WI38 (cell line): ENCODE measurements at regions not wholly inside any gene's neighbourhood (a gene's known extent, or its start where the extent isn't known, plus 50 kb on each side); places are given as distances from the start of the nearest gene placed in this dataset.

Source experiments
- H3K4me3 ChIP-seq: 2 replicates; pipeline ENCODE4 v1.5.1; 2011; ENCODE audit warnings: low read depth, mild to moderate bottlenecking, control low read depth, low read length
- TF ChIP-seq, protein P1 (sequence below): IDR thresholded peaks from 2 replicates; pipeline ENCODE4 v1.5.1; 2012; ENCODE audit warnings: low read depth, mild to moderate bottlenecking, control low read depth, low read length

DNA sequence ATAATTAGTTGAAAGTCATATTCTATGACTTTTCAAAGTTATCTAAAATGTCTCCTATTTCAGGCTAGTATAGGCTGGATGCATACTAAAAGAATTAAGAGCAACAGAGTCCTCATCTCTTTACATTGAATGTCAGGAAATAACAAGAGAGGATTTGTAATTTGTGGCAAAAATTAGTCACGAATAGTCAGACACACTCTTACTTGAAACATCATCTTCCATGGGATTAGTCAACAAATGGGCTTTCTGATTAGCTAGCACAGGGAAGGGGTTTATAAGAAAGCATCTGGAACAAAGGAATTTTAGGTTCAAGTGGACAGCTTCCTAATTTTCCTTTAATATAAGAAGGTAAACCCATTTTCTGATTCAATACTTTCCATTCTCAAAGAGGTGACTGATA, 330.3 kb upstream of the MEX3C start:
- no peak overlapping the region for H3K4me3 ChIP-seq
- TF ChIP-seq, protein P1, sequence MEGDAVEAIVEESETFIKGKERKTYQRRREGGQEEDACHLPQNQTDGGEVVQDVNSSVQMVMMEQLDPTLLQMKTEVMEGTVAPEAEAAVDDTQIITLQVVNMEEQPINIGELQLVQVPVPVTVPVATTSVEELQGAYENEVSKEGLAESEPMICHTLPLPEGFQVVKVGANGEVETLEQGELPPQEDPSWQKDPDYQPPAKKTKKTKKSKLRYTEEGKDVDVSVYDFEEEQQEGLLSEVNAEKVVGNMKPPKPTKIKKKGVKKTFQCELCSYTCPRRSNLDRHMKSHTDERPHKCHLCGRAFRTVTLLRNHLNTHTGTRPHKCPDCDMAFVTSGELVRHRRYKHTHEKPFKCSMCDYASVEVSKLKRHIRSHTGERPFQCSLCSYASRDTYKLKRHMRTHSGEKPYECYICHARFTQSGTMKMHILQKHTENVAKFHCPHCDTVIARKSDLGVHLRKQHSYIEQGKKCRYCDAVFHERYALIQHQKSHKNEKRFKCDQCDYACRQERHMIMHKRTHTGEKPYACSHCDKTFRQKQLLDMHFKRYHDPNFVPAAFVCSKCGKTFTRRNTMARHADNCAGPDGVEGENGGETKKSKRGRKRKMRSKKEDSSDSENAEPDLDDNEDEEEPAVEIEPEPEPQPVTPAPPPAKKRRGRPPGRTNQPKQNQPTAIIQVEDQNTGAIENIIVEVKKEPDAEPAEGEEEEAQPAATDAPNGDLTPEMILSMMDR, result no peak

DNA sequence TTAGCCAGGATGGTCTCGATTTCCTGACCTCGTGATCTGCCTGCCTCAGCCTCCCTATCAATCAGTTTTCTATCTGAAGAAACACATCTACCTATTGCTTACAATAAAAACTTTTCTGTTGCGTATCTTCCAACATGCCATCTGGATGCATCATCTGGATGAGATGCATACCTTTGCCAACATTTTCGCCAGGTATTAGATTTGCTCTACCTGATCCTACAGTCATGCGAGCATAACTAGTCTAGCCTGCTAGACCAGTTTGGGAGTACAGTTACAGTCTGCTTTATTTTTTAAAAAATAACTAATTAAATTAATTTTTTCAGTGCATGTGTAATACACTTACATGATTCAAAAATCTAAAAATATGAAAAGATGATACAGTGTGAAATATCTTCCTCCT, 334.0 kb upstream of the MEX3C start:
- TF ChIP-seq, protein P1, result no peak

DNA sequence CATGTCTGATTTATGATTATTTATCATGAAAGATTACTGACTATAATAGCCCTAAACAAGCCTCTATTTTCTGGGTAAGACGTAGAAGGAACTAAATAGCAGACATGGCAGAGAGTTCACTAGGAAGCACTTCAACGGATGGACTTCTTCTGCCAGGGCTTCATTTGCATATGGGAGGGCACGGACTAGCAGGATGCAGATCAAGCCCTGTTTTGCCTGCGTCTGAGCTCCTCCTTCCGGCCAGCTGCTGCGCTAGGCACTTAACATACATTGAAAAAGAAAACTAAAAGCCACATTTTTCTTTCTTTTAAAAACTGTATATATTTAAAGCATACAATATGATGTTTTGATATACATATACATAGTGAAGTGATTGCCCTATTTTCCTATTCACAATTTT, 340.0 kb upstream of the MEX3C start:
- TF ChIP-seq, protein P1, result no peak
- H3K4me3 ChIP-seq, result no peak overlapping the region

More for the DNA sequence above, 334.0 kb upstream of the MEX3C start:
- no peak overlapping the region for H3K4me3 ChIP-seq

DNA sequence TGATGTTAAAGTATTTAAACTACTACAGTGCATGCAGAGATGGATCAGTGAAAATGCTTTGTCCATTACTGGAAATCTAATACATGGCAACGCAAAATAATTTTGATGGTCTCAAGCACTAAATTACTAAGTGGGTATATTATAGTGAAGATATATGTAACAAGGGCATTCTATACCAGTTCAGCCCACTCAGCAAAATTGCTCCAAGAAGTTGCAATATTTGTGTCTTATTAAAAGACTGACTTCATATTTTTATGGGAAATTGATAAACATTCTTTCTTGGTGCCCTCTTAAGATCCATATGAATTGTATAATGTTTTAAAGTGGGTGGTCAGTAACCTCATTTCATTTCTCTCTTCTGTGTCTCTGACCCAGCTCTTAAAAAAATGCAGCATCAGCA, 343.1 kb upstream of the MEX3C start:
- H3K4me3 ChIP-seq, result no peak overlapping the region
- TF ChIP-seq, protein P1, result no peak

DNA sequence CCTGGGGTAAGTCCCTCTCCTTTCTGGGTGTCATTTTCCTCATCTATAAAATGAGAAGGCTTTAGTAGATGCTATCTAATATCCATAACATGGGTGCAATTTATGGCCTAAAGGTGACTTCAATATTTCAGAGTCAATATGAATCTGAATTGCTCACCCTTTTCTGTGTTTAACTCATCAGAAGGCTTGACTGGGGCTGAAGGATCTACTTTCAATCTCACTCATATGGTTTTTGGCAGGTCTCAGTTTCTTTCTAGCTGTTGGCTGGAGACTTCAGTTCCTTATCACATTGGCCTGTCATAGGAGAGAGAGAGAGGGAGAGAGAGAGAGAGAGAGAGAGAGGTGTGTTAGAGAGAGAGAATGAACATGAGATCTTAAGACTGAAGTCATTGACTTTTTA, 343.7 kb upstream of the MEX3C start:
- TF ChIP-seq, protein P1, result no peak
- no peak overlapping the region for H3K4me3 ChIP-seq

DNA sequence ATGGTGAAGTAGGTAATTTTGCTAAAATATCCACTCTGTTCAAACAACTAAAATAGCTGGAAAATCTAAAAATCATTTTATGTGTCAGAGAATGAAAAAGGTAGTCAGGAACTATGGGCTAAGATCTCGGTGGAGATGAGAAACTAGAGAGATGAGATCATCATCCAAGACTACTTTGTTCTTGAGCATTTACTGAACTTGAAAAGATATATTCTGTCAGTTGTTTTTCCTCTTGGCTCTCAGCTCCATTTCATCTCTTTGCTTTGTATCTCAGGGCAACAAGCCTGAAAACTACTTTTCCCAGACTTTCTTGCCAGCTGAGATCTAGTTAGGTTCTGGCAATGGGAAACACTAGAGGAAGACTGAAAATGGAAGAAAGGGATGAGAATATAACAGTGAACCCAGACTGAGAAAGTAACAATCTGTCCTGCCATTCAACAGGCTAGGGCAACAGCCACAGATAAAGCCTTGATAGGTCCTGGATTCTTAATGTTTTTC, 346.2 kb upstream of the MEX3C start:
- TF ChIP-seq, protein P1, result no peak
- no peak overlapping the region for H3K4me3 ChIP-seq

DNA sequence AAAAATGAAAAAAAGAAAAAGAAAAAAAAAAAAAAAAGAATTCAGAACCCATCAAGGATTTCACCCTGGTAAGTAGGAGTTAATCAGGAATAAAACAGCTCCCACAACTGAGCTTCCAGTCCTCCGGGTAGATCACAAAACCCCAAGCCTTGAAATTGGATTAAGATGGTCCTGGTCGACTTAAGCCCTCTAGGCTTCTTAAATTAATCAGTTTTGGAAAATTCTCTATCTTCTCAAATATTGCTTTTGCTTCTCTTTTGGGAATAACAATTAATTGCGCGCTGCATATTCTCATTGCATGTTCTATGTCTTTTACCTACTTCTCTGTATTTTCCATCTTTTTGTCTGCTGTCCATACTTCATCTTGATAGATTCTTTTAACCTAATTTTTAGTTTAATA, 348.0 kb upstream of the MEX3C start:
- no peak overlapping the region for H3K4me3 ChIP-seq
- TF ChIP-seq, protein P1, result no peak
